ENCODE measurements at regions not wholly inside any gene's neighbourhood (a gene's known extent, or its start where the extent isn't known, plus 50 kb on each side); places are given as distances from the start of the nearest gene placed in this dataset.

- no peak for TF ChIP-seq CTCF (conservative IDR thresholded peaks at IDR 0.05; ENCODE audit: low read depth, low read length)
- H3K4me3 ChIP-seq (ENCODE audit: low read depth, low read length): no peak overlapping the region
- DNase-seq (ENCODE audit: low read depth): no peak
These were observed 212.0 kb downstream of the DHX15 start for GRCh38 chr4:24372341-24372740.

- no peak for TF ChIP-seq CTCF (conservative IDR thresholded peaks at IDR 0.05; ENCODE audit: low read depth, low read length)
- no peak overlapping the region for H3K4me3 ChIP-seq (ENCODE audit: low read depth, low read length)
- DNase-seq (ENCODE audit: low read depth): no peak
These were observed 213.9 kb downstream of the DHX15 start for GRCh38 chr4:24370421-24370820.

- no peak for DNase-seq (ENCODE audit: low read depth)
- H3K4me3 ChIP-seq (ENCODE audit: low read depth, low read length): no peak overlapping the region
- TF ChIP-seq CTCF (conservative IDR thresholded peaks at IDR 0.05; ENCODE audit: low read depth, low read length): no peak
These were observed 214.8 kb downstream of the DHX15 start for GRCh38 chr4:24369507-24370029.

GRCh38 chr4:24368801-24369200, 215.6 kb downstream of the DHX15 start:
- no peak for TF ChIP-seq CTCF (conservative IDR thresholded peaks at IDR 0.05; ENCODE audit: low read depth, low read length)
- DNase-seq (ENCODE audit: low read depth): no peak
- H3K4me3 ChIP-seq (ENCODE audit: low read depth, low read length): no peak overlapping the region

- no peak overlapping the region for H3K4me3 ChIP-seq (ENCODE audit: low read depth, low read length)
- no peak for DNase-seq (ENCODE audit: low read depth)
- TF ChIP-seq CTCF (conservative IDR thresholded peaks at IDR 0.05; ENCODE audit: low read depth, low read length): no peak
These were observed 219.5 kb downstream of the DHX15 start for GRCh38 chr4:24364852-24365251.

GRCh38 chr4:24364249-24364648, 220.1 kb downstream of the DHX15 start:
- TF ChIP-seq CTCF (conservative IDR thresholded peaks at IDR 0.05; ENCODE audit: low read depth, low read length): no peak
- no peak for DNase-seq (ENCODE audit: low read depth)
- no peak overlapping the region for H3K4me3 ChIP-seq (ENCODE audit: low read depth, low read length)

- H3K4me3 ChIP-seq (ENCODE audit: low read depth, low read length): no peak overlapping the region
- no peak for DNase-seq (ENCODE audit: low read depth)
- TF ChIP-seq CTCF (conservative IDR thresholded peaks at IDR 0.05; ENCODE audit: low read depth, low read length): no peak
These were observed 220.6 kb downstream of the DHX15 start for GRCh38 chr4:24363751-24364150.

All from epithelial cell of proximal tubule (primary cell).